ENCODE measurements at regions not wholly inside any gene's neighbourhood (a gene's known extent, or its start where the extent isn't known, plus 50 kb on each side); places are given as distances from the start of the nearest gene placed in this dataset.
"Not testable (repeated sequence)": the region's sequence is repeated elsewhere in the genome, so short reads cannot be mapped to it uniquely, and the experiment has no call there.

DNA sequence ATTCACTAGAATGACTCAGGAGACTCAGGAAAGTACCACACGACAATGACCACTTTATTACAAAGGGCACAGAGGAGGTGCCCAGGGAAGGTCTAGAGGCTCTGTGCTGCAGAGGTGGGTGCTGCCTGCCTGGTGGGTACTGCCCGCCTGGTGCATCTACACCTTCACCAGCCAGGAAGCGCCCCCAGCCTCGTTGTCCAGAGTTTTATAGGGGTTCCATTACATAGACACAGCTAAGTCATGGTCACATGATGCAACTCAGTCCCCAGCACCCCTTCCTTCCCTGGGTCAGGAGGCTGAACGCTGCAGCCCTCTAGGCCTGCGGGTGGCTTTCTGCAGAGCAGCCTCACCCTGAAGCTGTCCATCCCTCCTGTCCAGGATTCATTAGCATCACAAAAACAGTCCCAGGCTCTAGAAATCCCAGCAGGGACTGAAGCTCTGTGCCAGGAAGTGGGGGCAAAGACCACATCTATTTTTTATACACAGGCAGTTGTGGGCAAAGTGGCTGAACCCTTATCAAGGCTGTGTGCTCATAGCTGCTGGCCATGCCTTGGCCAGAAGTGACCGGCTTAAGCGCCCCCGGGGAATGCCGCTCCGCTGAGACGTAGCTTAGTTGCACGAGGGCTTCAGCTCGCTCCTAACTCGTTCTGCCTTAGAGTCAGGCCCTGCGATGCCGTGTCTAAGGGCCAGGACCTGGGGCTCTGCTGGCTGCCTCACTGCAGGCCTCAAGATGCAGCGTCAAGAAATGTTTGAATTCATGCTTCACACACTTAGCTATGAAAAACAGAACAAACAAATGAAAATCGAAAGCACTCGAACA is 219.0 kb downstream of the GLRX3 start:
- ChIA-PET CTCF (no interaction called here), POLR2A (no interaction called here)
- ATAC-seq (no peak), DNase-seq (no peak)
- Mint-ChIP-seq H3K27me3 (ENCODE audit: low read depth) (no peaks in the 10 kb centered on the region), H3K9me3 (ENCODE audit: insufficient read depth) (no peaks in the 10 kb centered on the region), H3K4me3 (no peak overlapping the region), H3K27ac (no peak overlapping the region), H3K4me1 (ENCODE audit: low read depth) (no peaks in the 10 kb centered on the region), H3K36me3 (ENCODE audit: low read depth) (no peaks in the 10 kb centered on the region)

DNA sequence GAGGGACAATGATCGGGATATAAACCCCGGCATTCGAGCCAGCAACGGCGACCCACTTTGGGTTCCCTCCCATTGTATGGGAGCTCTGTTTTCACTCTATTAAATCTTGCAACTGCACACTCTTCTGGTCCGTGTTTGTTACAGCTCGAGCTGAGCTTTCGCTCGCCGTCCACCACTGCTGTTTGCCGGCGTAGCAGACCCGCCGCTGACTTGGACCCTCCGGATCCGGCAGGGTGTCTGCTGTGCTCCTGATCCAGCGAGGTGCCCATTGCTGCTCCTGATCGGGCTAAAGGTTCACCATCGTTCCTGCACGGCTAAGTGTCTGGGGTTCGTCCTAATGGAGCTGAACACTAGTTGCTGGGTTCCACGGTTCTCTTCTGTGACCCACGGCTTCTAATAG is 220.2 kb downstream of the GLRX3 start:
- H3K4me3 Mint-ChIP-seq; H3K4me1 Mint-ChIP-seq (ENCODE audit: low read depth); H3K27me3 Mint-ChIP-seq (ENCODE audit: low read depth); H3K9me3 Mint-ChIP-seq (ENCODE audit: insufficient read depth); CTCF ChIA-PET; H3K36me3 Mint-ChIP-seq (ENCODE audit: low read depth); H3K27ac Mint-ChIP-seq; DNase-seq; ATAC-seq; POLR2A ChIA-PET: not testable (repeated sequence)

DNA sequence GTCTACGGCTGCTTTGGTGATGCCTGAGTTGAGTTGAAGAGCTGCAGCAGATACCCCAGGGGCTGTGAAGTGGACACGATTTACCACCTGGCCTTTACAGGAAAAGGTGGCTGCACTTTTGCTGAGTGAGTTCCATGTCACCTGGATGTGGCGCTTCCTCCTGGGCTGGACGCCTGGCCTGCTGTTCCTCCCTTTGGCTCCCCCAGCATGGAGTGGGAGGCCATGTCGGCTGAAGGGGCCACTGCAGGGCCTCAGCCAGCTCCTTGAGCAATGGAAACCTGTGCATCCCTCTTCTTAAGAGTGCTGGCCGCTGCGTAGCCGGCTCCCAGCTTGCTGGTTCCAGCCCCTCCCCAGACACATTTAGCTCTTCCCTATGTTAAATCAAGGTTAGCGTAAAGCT is 221.0 kb downstream of the GLRX3 start:
- Mint-ChIP-seq H3K4me1 (ENCODE audit: low read depth) (no peaks in the 10 kb centered on the region), H3K36me3 (ENCODE audit: low read depth) (no peaks in the 10 kb centered on the region), H3K27ac (no peak overlapping the region), H3K4me3 (no peak overlapping the region), H3K9me3 (ENCODE audit: insufficient read depth) (no peaks in the 10 kb centered on the region), H3K27me3 (ENCODE audit: low read depth) (no peaks in the 10 kb centered on the region)
- no peak for DNase-seq
- no peak for ATAC-seq
- POLR2A ChIA-PET: no interaction called here
- CTCF ChIA-PET: no interaction called here

DNA sequence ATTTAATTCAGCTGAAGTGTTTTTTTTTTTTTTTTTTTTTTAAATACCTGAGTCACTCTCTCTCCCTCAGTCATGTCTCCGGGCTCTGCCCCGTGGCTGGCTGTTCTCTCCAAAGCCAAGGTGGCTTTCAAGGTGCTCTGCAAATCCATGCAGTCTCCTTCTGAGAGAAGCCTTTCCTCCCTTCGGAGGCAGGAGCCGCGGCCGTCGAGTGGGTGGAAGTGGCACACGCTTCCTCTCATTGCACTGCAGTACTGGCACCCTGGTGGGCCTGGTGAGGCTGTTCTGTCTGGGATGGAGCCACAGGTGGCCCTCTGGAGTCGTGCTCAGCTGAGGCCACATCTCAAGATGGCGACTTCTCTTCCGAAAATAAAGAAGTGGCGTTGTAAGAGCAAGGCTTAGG is 221.8 kb downstream of the GLRX3 start:
- DNase-seq (no peak), ATAC-seq (no peak)
- CTCF ChIA-PET: no interaction called here
- Mint-ChIP-seq H3K4me3 (no peak overlapping the region), H3K27ac (no peak overlapping the region), H3K4me1 (ENCODE audit: low read depth) (no peaks in the 10 kb centered on the region), H3K27me3 (ENCODE audit: low read depth) (no peaks in the 10 kb centered on the region), H3K9me3 (ENCODE audit: insufficient read depth) (no peaks in the 10 kb centered on the region), H3K36me3 (ENCODE audit: low read depth) (no peaks in the 10 kb centered on the region)
- POLR2A ChIA-PET: no interaction called here

DNA sequence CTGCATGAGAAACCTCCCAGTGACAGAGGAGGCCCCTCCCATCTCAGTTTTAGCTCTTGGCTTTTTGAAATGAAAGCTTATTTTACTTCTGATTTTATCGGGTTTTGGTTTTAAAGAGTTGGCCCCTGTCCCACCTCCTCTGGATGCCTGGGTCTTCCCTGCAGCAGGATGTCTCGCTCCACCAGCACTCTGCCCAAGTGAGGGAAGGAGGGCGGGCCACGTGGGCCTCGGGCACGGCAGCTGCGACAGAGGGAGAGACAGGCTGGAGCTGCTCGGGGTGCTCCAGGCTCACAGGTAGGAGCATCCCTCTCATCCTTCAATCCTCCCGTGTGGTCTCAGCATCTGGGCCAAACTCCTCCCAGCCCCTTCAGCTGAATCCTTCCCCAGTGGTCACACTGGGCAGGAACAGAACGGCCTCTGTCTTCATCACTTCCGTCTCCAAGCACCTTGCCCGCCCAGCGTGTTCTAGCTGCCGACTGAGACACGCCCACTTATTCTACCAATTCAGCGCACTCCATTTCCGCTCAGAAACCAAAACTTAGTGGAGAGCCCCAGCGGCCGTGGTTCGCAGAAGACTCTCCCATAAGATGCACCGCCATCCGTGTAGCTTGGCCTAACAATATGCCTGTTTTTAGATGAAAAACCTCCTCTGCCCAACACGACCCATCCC is 222.9 kb downstream of the GLRX3 start:
- H3K9me3 Mint-ChIP-seq (ENCODE audit: insufficient read depth): no peaks in the 10 kb centered on the region
- no peak overlapping the region for H3K4me3 Mint-ChIP-seq
- DNase-seq (no peak), ATAC-seq (no peak)
- ChIA-PET POLR2A (no interaction called here), CTCF (no interaction called here)
- H3K27me3 Mint-ChIP-seq (ENCODE audit: low read depth): no peaks in the 10 kb centered on the region
- H3K4me1 Mint-ChIP-seq (ENCODE audit: low read depth): no peaks in the 10 kb centered on the region
- no peak overlapping the region for H3K27ac Mint-ChIP-seq
- H3K36me3 Mint-ChIP-seq (ENCODE audit: low read depth): no peaks in the 10 kb centered on the region

DNA sequence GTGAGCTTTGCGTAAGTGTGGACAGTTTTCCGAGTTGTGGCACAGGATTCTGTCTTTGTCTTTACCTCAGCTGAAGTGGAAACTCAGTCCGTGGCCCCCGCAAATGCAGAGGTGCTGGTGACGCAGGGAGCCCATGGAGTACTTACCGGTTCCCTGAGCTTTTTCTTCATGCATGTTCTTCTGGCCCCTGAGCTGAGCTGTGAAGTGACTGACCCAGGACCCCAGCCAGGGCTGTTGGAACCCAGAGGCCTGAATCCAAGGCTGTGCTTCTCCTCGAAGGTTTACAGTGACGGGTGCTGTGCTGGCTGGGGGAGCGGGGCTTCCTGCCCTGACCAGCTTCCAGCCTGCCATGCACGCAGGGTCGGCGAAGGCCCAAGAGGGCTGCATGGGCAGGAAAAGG is 223.5 kb downstream of the GLRX3 start:
- H3K36me3 Mint-ChIP-seq (ENCODE audit: low read depth): no peaks in the 10 kb centered on the region
- H3K9me3 Mint-ChIP-seq (ENCODE audit: insufficient read depth): no peaks in the 10 kb centered on the region
- no peaks in the 10 kb centered on the region for H3K4me1 Mint-ChIP-seq (ENCODE audit: low read depth)
- no peak for DNase-seq
- no peak overlapping the region for H3K4me3 Mint-ChIP-seq
- ATAC-seq: no peak
- POLR2A ChIA-PET: no interaction called here
- no peaks in the 10 kb centered on the region for H3K27me3 Mint-ChIP-seq (ENCODE audit: low read depth)
- CTCF ChIA-PET: no interaction called here
- H3K27ac Mint-ChIP-seq: no peak overlapping the region

DNA sequence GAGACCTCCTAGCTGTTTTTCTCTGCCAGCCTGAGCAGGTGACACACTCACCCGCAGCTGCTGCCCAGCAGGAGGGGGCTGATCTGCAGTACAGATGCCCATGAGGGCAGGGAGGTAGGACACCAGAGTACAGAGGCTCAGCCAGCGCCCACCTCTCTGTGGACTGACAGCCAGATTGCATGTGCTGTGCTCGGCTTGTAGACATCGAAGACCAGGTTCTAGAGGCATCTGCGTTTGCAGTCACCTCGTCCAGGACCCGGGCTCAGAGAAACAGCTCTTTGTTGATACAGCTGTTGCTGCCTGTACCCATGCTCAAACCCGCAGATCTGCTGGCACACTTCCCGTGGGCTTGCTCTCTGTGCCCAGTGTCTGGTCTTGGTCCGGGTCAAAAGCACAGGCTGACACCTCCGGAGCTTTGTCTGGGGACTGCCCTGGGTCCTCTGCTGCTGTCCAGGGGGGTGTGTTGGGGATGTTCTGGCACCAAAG is 224.7 kb downstream of the GLRX3 start:
- Mint-ChIP-seq H3K4me3 (no peak overlapping the region), H3K4me1 (ENCODE audit: low read depth) (no peaks in the 10 kb centered on the region), H3K27me3 (ENCODE audit: low read depth) (no peaks in the 10 kb centered on the region), H3K36me3 (ENCODE audit: low read depth) (no peaks in the 10 kb centered on the region), H3K27ac (no peak overlapping the region), H3K9me3 (ENCODE audit: insufficient read depth) (no peaks in the 10 kb centered on the region)
- DNase-seq (no peak), ATAC-seq (no peak)
- POLR2A ChIA-PET: no interaction called here
- CTCF ChIA-PET: no interaction called here

DNA sequence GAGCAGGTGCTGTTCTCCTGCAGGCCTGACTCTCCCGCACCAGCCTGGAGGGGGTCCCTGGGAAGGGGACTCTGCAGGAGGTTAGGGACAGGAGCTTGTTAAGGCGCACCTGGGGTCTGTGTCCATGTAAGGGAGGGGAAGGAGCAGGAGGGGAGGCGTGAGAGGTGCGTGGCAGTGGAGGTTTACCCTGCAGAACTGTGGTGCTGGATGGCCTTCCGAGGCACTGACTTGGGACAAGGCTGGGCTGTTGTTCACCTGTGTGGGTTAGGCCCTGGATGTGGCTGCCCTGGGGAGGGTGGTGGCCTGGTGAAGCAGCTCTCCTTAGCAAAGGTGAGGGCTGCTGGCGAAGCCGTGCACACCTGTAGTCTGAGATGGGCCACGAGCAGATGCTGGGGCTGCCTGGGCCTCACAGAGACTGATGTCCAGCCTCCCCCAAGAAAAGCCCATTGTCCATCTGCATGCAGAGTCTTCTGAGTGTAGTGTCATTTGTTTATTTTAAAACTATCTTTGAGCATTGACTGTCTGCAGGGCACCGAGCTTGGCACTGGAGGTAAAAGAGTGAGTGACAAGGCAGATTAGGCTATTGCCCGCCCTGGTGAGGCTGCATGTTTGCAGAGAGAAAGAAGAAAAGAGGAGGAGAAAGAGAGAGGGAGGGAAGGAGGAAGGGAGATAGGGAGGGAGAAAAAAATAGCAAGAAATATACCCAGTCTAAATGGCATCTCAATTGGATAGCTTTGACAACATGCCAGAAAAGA is 225.3 kb downstream of the GLRX3 start:
- H3K27ac Mint-ChIP-seq: no peak overlapping the region
- H3K27me3 Mint-ChIP-seq (ENCODE audit: low read depth): no peaks in the 10 kb centered on the region
- H3K4me3 Mint-ChIP-seq: no peak overlapping the region
- no peaks in the 10 kb centered on the region for H3K36me3 Mint-ChIP-seq (ENCODE audit: low read depth)
- ATAC-seq: no peak
- H3K4me1 Mint-ChIP-seq (ENCODE audit: low read depth): no peaks in the 10 kb centered on the region
- H3K9me3 Mint-ChIP-seq (ENCODE audit: insufficient read depth): no peaks in the 10 kb centered on the region
- POLR2A ChIA-PET: no interaction called here
- no peak for DNase-seq
- CTCF ChIA-PET: no interaction called here

DNA sequence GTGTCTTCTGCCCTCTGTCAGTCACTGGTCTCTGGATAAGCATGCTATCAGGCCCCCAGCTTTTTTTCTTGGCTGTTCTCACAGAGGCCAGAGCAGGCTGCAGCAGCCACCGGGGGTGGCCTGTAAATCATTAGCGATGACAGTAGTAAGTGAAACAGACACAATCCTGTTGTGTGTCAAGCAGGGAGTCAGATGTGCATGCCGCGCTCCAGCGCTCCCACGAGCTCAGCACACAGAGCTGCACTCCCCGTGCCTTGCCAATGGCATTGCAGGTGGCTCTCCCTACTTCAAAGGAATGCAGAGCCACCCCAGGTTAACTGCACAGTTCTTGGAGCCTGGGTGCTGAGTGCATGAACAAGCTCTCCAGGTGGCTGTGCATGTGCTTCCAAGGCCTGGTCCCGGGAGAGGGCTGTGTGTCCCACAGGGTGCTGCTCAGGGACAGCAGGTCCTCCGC is 226.1 kb downstream of the GLRX3 start:
- Mint-ChIP-seq H3K4me1 (ENCODE audit: low read depth) (no peaks in the 10 kb centered on the region), H3K27me3 (ENCODE audit: low read depth) (no peaks in the 10 kb centered on the region)
- ATAC-seq: no peak

DNA sequence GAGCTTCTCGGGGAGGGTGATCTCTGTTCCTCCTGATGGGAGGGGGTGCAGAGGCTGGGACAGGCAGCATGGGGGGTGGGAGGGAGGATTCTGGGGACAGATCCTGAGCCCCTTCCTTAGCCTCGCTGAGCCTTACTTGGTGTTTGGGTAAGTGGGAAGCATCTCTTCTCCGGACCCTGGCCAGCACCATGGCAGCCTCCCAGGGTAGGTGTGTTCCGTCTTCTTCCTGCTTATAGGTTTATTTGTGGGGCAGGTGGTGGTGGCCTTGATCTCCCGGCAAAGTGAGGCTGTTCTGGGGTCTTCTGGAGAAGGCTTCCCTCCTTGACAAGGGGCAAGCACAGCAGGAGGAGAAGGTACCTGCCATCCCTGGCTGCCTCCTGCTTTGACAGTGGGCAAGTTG is 226.9 kb downstream of the GLRX3 start:
- CTCF ChIA-PET: no interaction called here
- DNase-seq (no peak), ATAC-seq (no peak)
- H3K4me1 Mint-ChIP-seq (ENCODE audit: low read depth): no peaks in the 10 kb centered on the region
- H3K27ac Mint-ChIP-seq: no peak overlapping the region
- no peaks in the 10 kb centered on the region for H3K27me3 Mint-ChIP-seq (ENCODE audit: low read depth)
- no peak overlapping the region for H3K4me3 Mint-ChIP-seq
- H3K9me3 Mint-ChIP-seq (ENCODE audit: insufficient read depth): no peaks in the 10 kb centered on the region
- no peaks in the 10 kb centered on the region for H3K36me3 Mint-ChIP-seq (ENCODE audit: low read depth)
- POLR2A ChIA-PET: no interaction called here

More for the DNA sequence above, 226.1 kb downstream of the GLRX3 start:
- POLR2A ChIA-PET: no interaction called here
- no peaks in the 10 kb centered on the region for H3K36me3 Mint-ChIP-seq (ENCODE audit: low read depth)
- DNase-seq: no peak
- CTCF ChIA-PET: no interaction called here
- no peak overlapping the region for H3K4me3 Mint-ChIP-seq
- no peaks in the 10 kb centered on the region for H3K9me3 Mint-ChIP-seq (ENCODE audit: insufficient read depth)
- H3K27ac Mint-ChIP-seq: no peak overlapping the region

DNA sequence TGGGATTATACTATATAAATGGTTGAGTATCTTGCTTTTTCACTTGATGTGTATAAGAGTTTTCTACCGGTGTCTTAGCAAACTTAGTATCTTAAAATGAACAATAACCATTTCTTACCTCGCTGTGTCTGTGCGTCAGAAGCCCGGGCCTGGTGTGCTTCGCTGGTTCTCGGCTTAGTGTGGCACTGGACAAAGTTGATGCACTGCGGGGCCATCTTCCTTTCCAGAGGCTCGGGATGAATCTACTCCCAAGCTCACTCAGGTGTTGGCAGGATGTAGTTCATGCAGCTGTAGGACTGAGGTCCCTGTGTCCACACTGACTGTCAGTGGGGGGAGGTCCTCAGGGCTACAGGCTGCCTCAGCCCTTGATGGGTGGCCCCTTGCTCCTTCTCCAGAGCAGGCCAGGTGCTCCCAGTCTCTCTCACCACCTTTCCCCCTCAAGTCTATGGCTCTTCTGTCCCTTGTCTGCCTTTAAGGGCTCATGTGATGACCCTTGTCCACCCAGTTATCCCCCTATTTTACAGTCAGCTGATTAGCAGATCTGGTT is 227.8 kb downstream of the GLRX3 start:
- ChIA-PET CTCF (no interaction called here), POLR2A (no interaction called here)
- H3K4me3 Mint-ChIP-seq: no peak overlapping the region
- H3K27me3 Mint-ChIP-seq (ENCODE audit: low read depth): no peaks in the 10 kb centered on the region
- ATAC-seq: no peak
- H3K9me3 Mint-ChIP-seq (ENCODE audit: insufficient read depth): no peaks in the 10 kb centered on the region
- no peak overlapping the region for H3K27ac Mint-ChIP-seq
- no peaks in the 10 kb centered on the region for H3K36me3 Mint-ChIP-seq (ENCODE audit: low read depth)
- no peak for DNase-seq
- no peaks in the 10 kb centered on the region for H3K4me1 Mint-ChIP-seq (ENCODE audit: low read depth)

Measured in activated CD8-positive, alpha-beta T cell treated with anti-CD3 and anti-CD28 coated beads, Interleukin-2, amount 10 ng/mL, durations not matched to agents 7 days and 5 days (primary cell).